OCI-LY7 (cell line): ENCODE measurements at regions not wholly inside any gene's neighbourhood (a gene's known extent, or its start where the extent isn't known, plus 50 kb on each side); places are given as distances from the start of the nearest gene placed in this dataset.

ENCODE experiments used
- CTCF ChIP-seq: fragments of 200-600 bp; sonication (generic); conservative IDR thresholded peaks from 2 replicates; pipeline ENCODE4 v1.5.1; 2014; ENCODE audit warnings: mild to moderate bottlenecking, antibody characterized with exemption, low read length, moderate library complexity, mixed read lengths
- EZH2phosphoT487 ChIP-seq: fragments of 200-600 bp; sonication (generic); IDR thresholded peaks from 2 replicates; pipeline ENCODE4 v1.6.1; 2018; ENCODE audit warnings: low read depth, borderline replicate concordance, mild to moderate bottlenecking, mixed run types, antibody characterized with exemption, low read length, moderate library complexity, mixed read lengths

GRCh38 chr11:69943506-69943905 lies 124.3 kb upstream of the FGF3 start:
- TF ChIP-seq CTCF (no peak), EZH2phosphoT487 (no peak)
